H1 (cell line): ENCODE measurements at regions not wholly inside any gene's neighbourhood (a gene's known extent, or its start where the extent isn't known, plus 50 kb on each side); places are given as distances from the start of the nearest gene placed in this dataset.

Source experiments
- BRCA1 ChIP-seq: IDR thresholded peaks from 2 replicates; pipeline ENCODE4 v1.6.1; 2012; ENCODE audit warnings: low read depth, low read length, improper control_type of control experiment
- CHD7 ChIP-seq: fragments of 300-600 bp; sonication (generic); IDR thresholded peaks from 2 replicates; pipeline ENCODE4 v1.7.1; 2012; ENCODE audit warnings: low read length, moderate library complexity, mild to moderate bottlenecking, inconsistent platforms; ENCODE audit not compliant: insufficient replicate concordance
- CTBP2 ChIP-seq: IDR thresholded peaks from 2 replicates; pipeline ENCODE4 v1.7.0; 2011; ENCODE audit warnings: borderline replicate concordance, mild to moderate bottlenecking, moderate library complexity, mixed read lengths, low read length; ENCODE audit not compliant: insufficient read depth, insufficient read length
- JUND ChIP-seq: IDR thresholded peaks from 2 replicates; pipeline ENCODE4 v1.6.1; 2011; ENCODE audit warnings: mild to moderate bottlenecking, improper control_type of control experiment, low read length
- RNF2 ChIP-seq: fragments of 200-900, 300-1000 bp; sonication (generic); IDR thresholded peaks from 2 replicates; pipeline ENCODE4 v1.7.1; 2016; ENCODE audit warnings: borderline replicate concordance, low read depth, mild to moderate bottlenecking, antibody characterized with exemption, low read length; ENCODE audit not compliant: poor library complexity, severe bottlenecking; ENCODE audit errors: missing control alignments

DNA sequence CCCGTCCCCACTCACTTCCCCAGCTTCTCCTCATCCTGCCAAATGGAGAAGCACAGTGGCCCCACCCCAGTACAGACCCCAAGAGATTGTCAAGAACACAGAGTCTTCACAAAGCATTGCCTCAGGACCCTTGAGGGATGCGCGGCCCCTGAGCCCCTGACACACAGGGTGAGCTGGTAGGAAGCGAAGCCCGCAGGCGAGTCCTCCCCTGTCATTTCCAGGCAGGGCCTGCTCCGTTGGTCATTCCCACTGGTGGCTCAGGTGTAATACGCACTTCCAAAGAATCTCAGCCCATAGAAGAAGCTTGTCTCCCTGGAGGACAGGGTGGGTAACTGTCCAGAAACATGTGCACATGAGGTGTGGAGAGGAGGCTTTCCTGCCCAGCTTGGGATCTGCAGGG lies 404.2 kb downstream of the THBS2 start (continued):
- TF ChIP-seq CHD7 = no peak
- no peak for TF ChIP-seq JUND
- no peak for TF ChIP-seq RNF2
- TF ChIP-seq BRCA1 = no peak
- no peak for TF ChIP-seq CTBP2
